Parathyroid adenoma (tissue), 2 donors: ENCODE measurements at regions not wholly inside any gene's neighbourhood (a gene's known extent, or its start where the extent isn't known, plus 50 kb on each side); places are given as distances from the start of the nearest gene placed in this dataset.

Source experiments
- H2AFZ ChIP-seq: fragments of 300-600 bp; sonication (generic); one replicate; pipeline ENCODE4 v1.7.0; 2017; ENCODE audit warnings: antibody characterized with exemption, mild to moderate bottlenecking
- H3K27ac ChIP-seq: fragments of 300-600 bp; sonication (generic); one replicate; pipeline ENCODE4 v1.7.0; 2017
- H3K27me3 ChIP-seq: fragments of 300-600 bp; sonication (generic); one replicate; pipeline ENCODE4 v1.7.0; 2017; ENCODE audit warnings: low read length; ENCODE audit not compliant: control insufficient read depth, insufficient read depth
- H3K36me3 ChIP-seq: fragments of 300-600 bp; sonication (generic); one replicate; pipeline ENCODE4 v1.7.0; 2017; ENCODE audit warnings: low read length; ENCODE audit not compliant: control insufficient read depth, insufficient read depth
- H3K4me1 ChIP-seq: fragments of 300-600 bp; sonication (generic); one replicate; pipeline ENCODE4 v1.7.0; 2017; ENCODE audit warnings: control low read depth
- H3K4me2 ChIP-seq: fragments of 300-600 bp; sonication (generic); one replicate; pipeline ENCODE4 v1.7.0; 2017; ENCODE audit warnings: low read length
- H3K4me3 ChIP-seq: fragments of 300-600 bp; sonication (generic); one replicate; pipeline ENCODE4 v1.7.0; 2017; ENCODE audit warnings: low read depth, low read length
- H3K79me2 ChIP-seq: fragments of 300-600 bp; sonication (generic); one replicate; pipeline ENCODE4 v1.7.0; 2017; ENCODE audit warnings: control low read depth
- H3K9ac ChIP-seq: fragments of 300-600 bp; sonication (generic); one replicate; pipeline ENCODE4 v1.7.0; 2017; ENCODE audit warnings: mild to moderate bottlenecking
- H3K9me3 ChIP-seq: fragments of 300-600 bp; sonication (generic); one replicate; pipeline ENCODE4 v1.7.0; 2017; ENCODE audit warnings: low read length; ENCODE audit not compliant: control insufficient read depth
- CTCF ChIP-seq: fragments of 300-600 bp; sonication (generic); IDR thresholded peaks from one replicate; pipeline ENCODE4 v1.7.0; 2017; ENCODE audit warnings: antibody characterized with exemption, mild to moderate bottlenecking
- donor health status: primary hyperparathyroidism.

DNA sequence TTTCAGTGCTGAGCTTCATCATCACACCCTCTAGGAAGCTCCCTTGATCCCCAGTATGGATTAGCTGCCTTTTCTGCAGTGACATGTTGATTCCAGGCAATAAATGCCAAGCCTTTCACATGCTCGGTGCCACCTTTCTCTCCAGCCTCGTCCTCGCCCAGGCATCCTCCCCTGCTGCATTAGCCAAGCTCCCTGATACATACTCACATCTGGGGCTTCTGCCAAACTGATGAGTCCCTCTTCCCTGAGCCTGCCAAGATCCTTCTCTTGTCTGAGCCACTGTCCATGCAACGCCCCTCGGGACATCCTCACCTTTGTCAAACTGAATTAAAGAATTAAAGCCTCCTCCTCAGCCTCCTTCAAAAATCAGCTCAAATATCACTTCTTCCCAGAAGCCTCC, 538.5 kb upstream of the CDH11 start:
- Histone ChIP-seq H3K27ac (no peak overlapping the region), H3K9me3 (no peaks in the 10 kb centered on the region), H3K4me2 (no peak overlapping the region), H3K4me1 (no peaks in the 10 kb centered on the region), H3K4me3 (no peak overlapping the region), H3K9ac (no peak overlapping the region), H3K36me3 (no peaks in the 10 kb centered on the region), H3K79me2 (no peaks in the 10 kb centered on the region), H2AFZ (no peak overlapping the region), H3K27me3 (no peaks in the 10 kb centered on the region)
- TF ChIP-seq CTCF = no peak

DNA sequence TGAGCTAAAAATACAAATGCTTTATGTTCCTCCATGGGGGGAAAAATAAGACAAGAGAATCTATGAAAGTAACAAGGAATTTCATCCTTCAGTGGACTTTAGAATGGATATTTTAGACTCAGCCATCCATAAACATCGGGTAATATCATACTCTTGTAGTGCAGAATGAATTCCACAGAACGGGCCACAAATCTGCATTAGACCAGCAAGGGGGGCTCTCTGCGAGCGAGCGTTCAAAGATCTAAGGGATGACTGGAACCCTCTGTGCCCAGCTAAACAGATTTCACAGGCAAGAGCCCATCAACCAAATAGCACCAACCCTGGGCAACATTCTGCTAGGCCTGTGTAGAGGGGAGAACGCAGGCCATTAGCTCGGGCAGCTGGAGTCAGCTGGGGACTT, 537.9 kb upstream of the CDH11 start:
- Histone ChIP-seq H3K36me3 (no peaks in the 10 kb centered on the region), H3K27me3 (no peaks in the 10 kb centered on the region), H3K9me3 (no peaks in the 10 kb centered on the region), H2AFZ (no peak overlapping the region), H3K79me2 (no peaks in the 10 kb centered on the region), H3K27ac (no peak overlapping the region), H3K9ac (no peak overlapping the region), H3K4me1 (no peaks in the 10 kb centered on the region), H3K4me3 (no peak overlapping the region), H3K4me2 (no peak overlapping the region)
- TF ChIP-seq CTCF = no peak

DNA sequence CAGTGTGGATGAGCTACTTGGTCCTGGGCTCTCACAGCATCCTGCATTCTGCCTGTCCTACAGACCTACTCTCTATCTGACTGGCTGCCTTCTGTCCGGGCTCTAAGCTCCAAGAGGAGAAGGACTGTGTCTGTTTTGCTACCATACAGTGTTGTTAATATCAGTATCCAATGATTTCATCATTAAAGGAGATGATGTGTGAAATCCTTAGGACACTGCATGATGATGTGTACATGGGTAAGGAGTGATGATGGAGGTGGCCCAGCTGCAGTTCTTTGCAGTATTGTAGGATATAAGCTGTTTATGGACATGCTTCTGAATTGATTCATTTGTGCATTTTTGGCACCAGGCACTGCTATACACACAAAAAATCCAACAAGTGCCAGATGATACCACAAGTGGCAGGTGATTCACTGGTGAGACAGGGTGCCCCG, 536.9 kb upstream of the CDH11 start:
- Histone ChIP-seq H3K4me3 (no peak overlapping the region), H3K36me3 (no peaks in the 10 kb centered on the region), H3K9ac (no peak overlapping the region), H2AFZ (no peak overlapping the region), H3K27me3 (no peaks in the 10 kb centered on the region), H3K9me3 (no peaks in the 10 kb centered on the region), H3K4me1 (no peaks in the 10 kb centered on the region), H3K27ac (no peak overlapping the region), H3K4me2 (no peak overlapping the region), H3K79me2 (no peaks in the 10 kb centered on the region)
- TF ChIP-seq CTCF = no peak

- Histone ChIP-seq H3K9me3 (no peaks in the 10 kb centered on the region), H3K4me1 (no peaks in the 10 kb centered on the region), H3K36me3 (no peaks in the 10 kb centered on the region), H3K79me2 (no peaks in the 10 kb centered on the region), H3K27ac (no peak overlapping the region), H2AFZ (no peak overlapping the region), H3K27me3 (no peaks in the 10 kb centered on the region), H3K4me3 (no peak overlapping the region), H3K9ac (no peak overlapping the region), H3K4me2 (no peak overlapping the region)
- no peak for TF ChIP-seq CTCF
Measured at GRCh38 chr16:65658349-65658748, 536.5 kb upstream of the CDH11 start.

DNA sequence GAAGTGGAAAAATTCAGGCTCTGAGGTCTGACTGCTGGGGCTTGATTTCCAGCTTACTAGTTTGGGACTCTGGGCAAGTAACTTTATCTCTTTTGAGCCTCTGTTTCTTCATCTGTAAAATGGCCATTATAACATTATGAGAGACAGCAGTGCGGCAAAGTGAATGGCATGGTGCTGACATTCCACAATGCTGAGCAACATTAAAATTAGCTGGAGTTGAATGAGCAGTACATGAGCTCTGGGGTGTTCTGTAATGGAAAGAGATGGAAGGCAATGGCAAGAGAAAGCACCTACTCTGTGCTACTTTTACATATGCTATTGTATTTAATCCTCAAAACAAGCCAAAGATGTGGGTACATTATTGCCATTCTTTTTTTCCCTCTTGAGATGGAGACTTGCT, 535.7 kb upstream of the CDH11 start:
- no peak overlapping the region for H3K27ac ChIP-seq
- no peaks in the 10 kb centered on the region for H3K9me3 ChIP-seq
- TF ChIP-seq CTCF = no peak

More for the DNA sequence above, 535.7 kb upstream of the CDH11 start:
- Histone ChIP-seq H3K27me3 (no peaks in the 10 kb centered on the region), H2AFZ (no peak overlapping the region), H3K9ac (no peak overlapping the region), H3K36me3 (no peaks in the 10 kb centered on the region), H3K4me3 (no peak overlapping the region), H3K4me1 (no peaks in the 10 kb centered on the region), H3K4me2 (no peak overlapping the region), H3K79me2 (no peaks in the 10 kb centered on the region)
